Spleen (tissue), 7 donors: ENCODE measurements at regions not wholly inside any gene's neighbourhood (a gene's known extent, or its start where the extent isn't known, plus 50 kb on each side); places are given as distances from the start of the nearest gene placed in this dataset.

Experiments used
- POLR2AphosphoS5 ChIP-seq, 3 donors: sonication (generic); formaldehyde crosslinking; IDR thresholded peaks; one replicate each; pipeline ENCODE4 v1.5.1; 2017; ENCODE audit warnings: antibody characterized with exemption in 3 of 3
- TF ChIP-seq, protein P1 (sequence below), 11 experiments: fragments of 200-600 bp in 7 of 11; fragments of 450-650 bp in 4 of 11; sonication (generic) in 4 of 11; IDR thresholded peaks in 8 of 11; conservative IDR thresholded peaks in 3 of 11; 1 replicate in 7 of 11; 2 replicates in 4 of 11; pipeline versions ENCODE4 v1.4.0 to v1.8.0; 2016 to 2021; ENCODE audit warnings: antibody characterized with exemption in 11 of 11, inconsistent platforms in 4 of 11, mild to moderate bottlenecking in 1 of 11
- donor health status: DM: no; HTN: no; CAD: no; lungs with moderate emphysema.
- donor health status: DM: no; HTN: no; CAD: no.
- donor health status: DM: no; HTN: no; CAD: no.

DNA sequence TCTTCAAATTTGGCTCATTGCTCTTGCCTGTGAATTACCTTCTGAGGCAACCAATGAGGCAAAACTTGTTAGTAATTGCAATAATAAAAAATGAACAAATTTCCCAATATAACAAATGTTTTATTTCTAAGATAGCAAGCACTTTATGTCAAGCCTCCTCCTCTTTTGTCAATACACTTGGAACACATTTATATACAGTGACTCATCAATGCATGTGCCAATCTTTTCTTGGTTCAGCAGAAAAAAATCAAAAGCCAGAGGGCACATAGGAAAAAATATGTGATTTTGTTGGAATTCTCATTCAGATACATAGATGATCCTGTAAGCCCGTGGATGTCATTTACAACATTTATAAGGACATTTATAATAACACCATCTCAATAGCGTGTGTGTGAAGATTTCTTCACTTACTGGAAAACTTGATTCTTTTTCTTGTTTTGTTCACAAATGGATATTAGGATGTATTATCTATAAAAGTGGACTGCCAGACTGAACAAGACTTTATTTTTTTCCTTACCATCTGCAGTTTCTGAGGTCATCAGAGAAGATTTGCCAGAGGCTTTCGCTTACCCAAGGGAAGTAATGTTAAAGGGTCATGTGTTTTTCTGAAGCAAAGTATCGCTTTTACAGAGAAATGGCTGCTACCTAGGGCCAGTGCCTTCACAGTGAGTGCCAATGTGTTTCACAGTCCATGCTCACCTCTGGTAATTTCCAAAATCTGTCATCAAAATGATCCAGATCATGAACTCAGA, 645.7 kb upstream of the PTBP2 start:
- no peak for TF ChIP-seq POLR2AphosphoS5 (IDR thresholded peaks at IDR 0.05)
- TF ChIP-seq, protein P1, sequence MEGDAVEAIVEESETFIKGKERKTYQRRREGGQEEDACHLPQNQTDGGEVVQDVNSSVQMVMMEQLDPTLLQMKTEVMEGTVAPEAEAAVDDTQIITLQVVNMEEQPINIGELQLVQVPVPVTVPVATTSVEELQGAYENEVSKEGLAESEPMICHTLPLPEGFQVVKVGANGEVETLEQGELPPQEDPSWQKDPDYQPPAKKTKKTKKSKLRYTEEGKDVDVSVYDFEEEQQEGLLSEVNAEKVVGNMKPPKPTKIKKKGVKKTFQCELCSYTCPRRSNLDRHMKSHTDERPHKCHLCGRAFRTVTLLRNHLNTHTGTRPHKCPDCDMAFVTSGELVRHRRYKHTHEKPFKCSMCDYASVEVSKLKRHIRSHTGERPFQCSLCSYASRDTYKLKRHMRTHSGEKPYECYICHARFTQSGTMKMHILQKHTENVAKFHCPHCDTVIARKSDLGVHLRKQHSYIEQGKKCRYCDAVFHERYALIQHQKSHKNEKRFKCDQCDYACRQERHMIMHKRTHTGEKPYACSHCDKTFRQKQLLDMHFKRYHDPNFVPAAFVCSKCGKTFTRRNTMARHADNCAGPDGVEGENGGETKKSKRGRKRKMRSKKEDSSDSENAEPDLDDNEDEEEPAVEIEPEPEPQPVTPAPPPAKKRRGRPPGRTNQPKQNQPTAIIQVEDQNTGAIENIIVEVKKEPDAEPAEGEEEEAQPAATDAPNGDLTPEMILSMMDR (IDR thresholded peaks at IDR 0.05 in 8 of 11, conservative IDR thresholded peaks at IDR 0.05 in 3 of 11), result no peak
